Loucy (cell line): ENCODE measurements at regions not wholly inside any gene's neighbourhood (a gene's known extent, or its start where the extent isn't known, plus 50 kb on each side); places are given as distances from the start of the nearest gene placed in this dataset.

ENCODE experiments used
- EZH2phosphoT487 ChIP-seq: fragments of 200-600 bp; IDR thresholded peaks from 2 replicates; pipeline ENCODE4 v1.6.1; 2018; ENCODE audit warnings: antibody characterized with exemption, mild to moderate bottlenecking, moderate library complexity, borderline replicate concordance
- TF ChIP-seq, protein P1 (sequence below): fragments of 200-600 bp; sonication (generic); conservative IDR thresholded peaks from 2 replicates; pipeline ENCODE4 v1.5.1; 2014; ENCODE audit warnings: mild to moderate bottlenecking, antibody characterized with exemption, low read length

DNA sequence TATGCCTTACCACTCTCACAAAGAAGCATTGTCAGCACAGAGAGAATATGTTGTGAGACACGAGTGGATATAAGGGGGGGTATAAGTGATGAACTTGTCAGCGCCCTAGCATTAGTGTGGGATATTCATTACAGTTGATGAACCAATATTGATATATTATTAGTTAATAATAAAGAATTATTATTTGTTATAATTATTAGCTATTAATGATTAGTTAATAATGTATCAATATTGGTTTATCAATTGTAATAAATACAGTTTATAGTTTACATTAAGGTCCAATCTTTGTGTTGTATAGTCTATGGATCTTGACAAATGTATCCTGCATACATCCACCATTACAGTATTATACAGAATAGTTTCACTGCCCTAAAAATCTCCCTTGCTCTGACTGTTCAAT lies 120.2 kb upstream of the NCAM2 start:
- TF ChIP-seq, protein P1, sequence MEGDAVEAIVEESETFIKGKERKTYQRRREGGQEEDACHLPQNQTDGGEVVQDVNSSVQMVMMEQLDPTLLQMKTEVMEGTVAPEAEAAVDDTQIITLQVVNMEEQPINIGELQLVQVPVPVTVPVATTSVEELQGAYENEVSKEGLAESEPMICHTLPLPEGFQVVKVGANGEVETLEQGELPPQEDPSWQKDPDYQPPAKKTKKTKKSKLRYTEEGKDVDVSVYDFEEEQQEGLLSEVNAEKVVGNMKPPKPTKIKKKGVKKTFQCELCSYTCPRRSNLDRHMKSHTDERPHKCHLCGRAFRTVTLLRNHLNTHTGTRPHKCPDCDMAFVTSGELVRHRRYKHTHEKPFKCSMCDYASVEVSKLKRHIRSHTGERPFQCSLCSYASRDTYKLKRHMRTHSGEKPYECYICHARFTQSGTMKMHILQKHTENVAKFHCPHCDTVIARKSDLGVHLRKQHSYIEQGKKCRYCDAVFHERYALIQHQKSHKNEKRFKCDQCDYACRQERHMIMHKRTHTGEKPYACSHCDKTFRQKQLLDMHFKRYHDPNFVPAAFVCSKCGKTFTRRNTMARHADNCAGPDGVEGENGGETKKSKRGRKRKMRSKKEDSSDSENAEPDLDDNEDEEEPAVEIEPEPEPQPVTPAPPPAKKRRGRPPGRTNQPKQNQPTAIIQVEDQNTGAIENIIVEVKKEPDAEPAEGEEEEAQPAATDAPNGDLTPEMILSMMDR: no peak
- TF ChIP-seq EZH2phosphoT487: no peak
